Thymus (tissue), 11 donors: ENCODE measurements at regions not wholly inside any gene's neighbourhood (a gene's known extent, or its start where the extent isn't known, plus 50 kb on each side); places are given as distances from the start of the nearest gene placed in this dataset.
A peak's percentile ranks its signal among the peaks of the same experiment; 100 is the strongest.

Experiments
- DNase-seq, 9 donors: peaks; one replicate each; pipeline ENCODE4 v3.0.0-alpha.2; 2013; ENCODE audit warnings: low spot score in 9 of 9, low read depth in 6 of 9, missing footprints in 1 of 9
- H3K27ac ChIP-seq, 2 donors: one replicate each; pipeline ENCODE4 v1.5.1; 2013; ENCODE audit warnings: control low read depth in 1 of 2, low read depth in 1 of 2, low read length in 1 of 2, mild to moderate bottlenecking in 1 of 2, moderate library complexity in 1 of 2
- H3K27me3 ChIP-seq, 2 donors: one replicate each; pipeline ENCODE4 v1.5.1; 2013; ENCODE audit warnings: low read length in 1 of 2; ENCODE audit not compliant: control insufficient read depth in 2 of 2, insufficient read depth in 1 of 2
- H3K36me3 ChIP-seq, 2 donors: one replicate each; pipeline ENCODE4 v1.5.1; 2013; ENCODE audit warnings: low read length in 1 of 2, mild to moderate bottlenecking in 1 of 2, moderate library complexity in 1 of 2; ENCODE audit not compliant: control insufficient read depth in 2 of 2, insufficient read depth in 2 of 2
- H3K4me1 ChIP-seq, 2 donors: one replicate each; pipeline ENCODE4 v1.5.1; 2013; ENCODE audit warnings: low read length in 2 of 2; ENCODE audit not compliant: control insufficient read depth in 2 of 2, insufficient read depth in 2 of 2
- H3K4me3 ChIP-seq, 2 donors: one replicate each; pipeline ENCODE4 v1.5.1; 2013; ENCODE audit warnings: low read length in 2 of 2, control low read depth in 1 of 2, mild to moderate bottlenecking in 1 of 2
- H3K9me3 ChIP-seq, 2 donors: one replicate each; pipeline ENCODE4 v1.5.1; 2013; ENCODE audit warnings: low read length in 1 of 2, mild to moderate bottlenecking in 1 of 2; ENCODE audit not compliant: control insufficient read depth in 2 of 2, insufficient read depth in 1 of 2
- WGBS: extraction: QIAGEN DNeasy Blood & Tissue Kit; methylation state at CpG from one replicate; pipeline ENCODE4 v1.1.7; 2013; 5-methylcytosine and 5-hydroxymethylcytosine counted together
- donor health status: healthy.

DNA sequence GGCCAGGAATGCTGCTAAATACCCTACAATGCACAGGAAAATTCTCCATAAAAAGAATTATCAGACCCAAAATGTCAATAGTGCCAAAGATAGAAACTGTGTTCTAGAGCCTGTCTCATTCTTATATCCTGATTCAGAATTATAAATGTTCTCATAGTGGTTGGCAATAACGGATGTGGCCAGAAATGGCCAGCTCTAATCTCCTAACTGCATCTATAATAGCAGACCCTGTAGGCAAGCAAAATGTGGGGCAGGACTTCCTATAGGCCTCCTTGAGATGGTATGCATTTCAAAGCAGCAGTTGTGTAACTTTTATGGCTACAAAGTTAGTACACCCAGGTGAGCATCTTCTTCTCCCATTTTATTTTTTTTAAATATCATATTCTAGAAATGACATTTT, 95.9 kb upstream of the SGIP1 start:
- no peaks in the 10 kb centered on the region for H3K4me1 ChIP-seq
- WGBS, result 89% methylated on average over 1 of the region's 1 CpG
- H3K27ac ChIP-seq, result no peak overlapping the region
- no peak for DNase-seq
- H3K9me3 ChIP-seq, result no peaks in the 10 kb centered on the region
- no peak overlapping the region for H3K4me3 ChIP-seq
- H3K36me3 ChIP-seq, result no peaks in the 10 kb centered on the region
- H3K27me3 ChIP-seq, result no peaks in the 10 kb centered on the region

DNA sequence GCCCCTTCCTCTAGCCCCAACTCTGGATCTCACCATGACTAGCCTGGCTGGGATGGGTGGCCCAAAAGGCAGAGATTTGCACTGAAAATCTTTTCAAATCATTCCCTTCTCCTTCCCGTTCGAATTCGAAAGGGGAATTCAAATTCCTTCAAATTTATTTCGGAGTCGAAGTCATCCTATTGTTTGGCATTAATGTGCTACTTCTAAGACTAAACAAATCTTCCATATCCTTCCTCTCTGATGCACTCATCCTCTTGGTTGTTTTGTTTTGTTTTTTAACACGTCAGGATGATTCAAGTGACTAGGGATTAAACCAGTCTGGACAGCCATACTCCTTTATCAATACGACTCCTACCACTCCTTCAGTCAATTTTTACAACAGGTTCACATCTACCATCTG, 95.5 kb upstream of the SGIP1 start:
- H3K9me3 ChIP-seq, result no peaks in the 10 kb centered on the region
- no peaks in the 10 kb centered on the region for H3K36me3 ChIP-seq
- no peak overlapping the region for H3K4me3 ChIP-seq
- H3K27me3 ChIP-seq, result no peaks in the 10 kb centered on the region
- no peaks in the 10 kb centered on the region for H3K4me1 ChIP-seq
- DNase-seq, result no peak
- WGBS, result 93% methylated on average over 7 of the region's 7 CpGs
- peak overlapping the region in 1 of 2 donors; percentile 38 for H3K27ac ChIP-seq

DNA sequence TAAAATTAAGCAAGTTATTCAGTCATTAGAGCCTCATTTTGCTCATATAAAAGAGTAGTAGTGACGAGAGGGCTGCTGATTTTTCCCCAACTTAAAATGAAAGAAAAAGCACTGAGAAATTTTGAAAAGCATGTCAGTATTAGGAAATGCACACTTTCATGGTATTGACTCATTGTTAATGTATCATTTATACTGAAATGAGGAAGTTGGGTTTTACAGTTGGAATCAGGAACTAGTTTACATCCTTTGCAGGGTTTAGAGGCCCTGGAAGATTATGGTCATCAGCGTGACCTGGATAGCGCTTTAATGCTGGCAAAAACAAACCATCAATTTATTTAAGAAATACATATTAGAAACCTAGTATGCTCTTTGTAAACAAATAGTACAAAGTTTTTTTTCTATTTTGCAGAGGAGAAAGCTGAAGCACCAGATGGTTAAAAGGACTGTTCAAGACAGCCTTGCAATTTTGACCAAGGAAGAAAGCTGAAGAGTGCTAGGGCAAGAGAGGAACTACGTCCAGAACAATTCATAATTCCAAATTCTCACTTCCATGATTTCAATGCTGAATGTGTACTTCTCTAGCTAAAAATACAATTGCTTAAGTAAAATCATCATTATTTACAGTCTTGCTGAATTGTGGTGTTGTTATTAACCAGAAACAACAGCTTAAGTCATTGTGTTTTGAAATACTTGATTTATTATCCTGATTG, 94.8 kb upstream of the SGIP1 start:
- peak overlapping the region in 1 of 2 donors; percentile 38 for H3K27ac ChIP-seq
- no peak for DNase-seq
- no peaks in the 10 kb centered on the region for H3K9me3 ChIP-seq
- H3K36me3 ChIP-seq, result no peaks in the 10 kb centered on the region
- no peaks in the 10 kb centered on the region for H3K27me3 ChIP-seq
- no peak overlapping the region for H3K4me3 ChIP-seq
- no peaks in the 10 kb centered on the region for H3K4me1 ChIP-seq
- 38% methylated on average over 4 of the region's 4 CpGs for WGBS

DNA sequence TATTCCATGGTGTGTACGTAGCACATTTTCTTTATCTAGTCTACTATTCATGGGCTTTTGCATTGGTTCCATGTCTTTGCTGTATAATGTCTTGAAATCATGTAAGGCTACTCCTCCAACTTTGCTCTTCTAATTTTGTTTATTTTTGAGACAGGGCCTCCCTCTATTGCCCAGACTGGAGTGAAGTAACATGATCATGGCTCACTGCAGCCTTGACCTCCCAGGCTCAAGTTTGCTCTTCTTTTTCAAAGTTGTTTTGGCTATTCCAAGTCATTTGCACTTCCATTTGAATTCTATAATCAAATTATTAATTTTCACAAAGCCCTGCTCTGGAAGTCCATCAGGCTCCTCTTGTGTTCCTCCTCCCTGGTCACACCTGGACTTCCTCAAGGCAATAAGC, 90.2 kb upstream of the SGIP1 start:
- Histone ChIP-seq H3K4me1 (peaks cover 9 to 15% of the 10 kb centered on the region in 2 donors), H3K27me3 (no peaks in the 10 kb centered on the region), H3K36me3 (no peaks in the 10 kb centered on the region), H3K4me3 (no peak overlapping the region), H3K27ac (no peak overlapping the region), H3K9me3 (no peaks in the 10 kb centered on the region)
- DNase-seq, result no peak
- 100% methylated on average over 1 of the region's 1 CpG for WGBS

- Histone ChIP-seq H3K27ac (peak overlapping the region in 1 of 2 donors; percentile 18), H3K36me3 (no peaks in the 10 kb centered on the region), H3K4me3 (no peak overlapping the region), H3K4me1 (peaks cover 9 to 15% of the 10 kb centered on the region in 2 donors), H3K27me3 (no peaks in the 10 kb centered on the region), H3K9me3 (no peaks in the 10 kb centered on the region)
- WGBS, result 76% methylated on average over 3 of the region's 3 CpGs
- DNase-seq, result peak in 2 of 9 donors; percentile 10 to 15
Observed at GRCh38 chr1:66444438-66445265, 89.3 kb upstream of the SGIP1 start.

DNA sequence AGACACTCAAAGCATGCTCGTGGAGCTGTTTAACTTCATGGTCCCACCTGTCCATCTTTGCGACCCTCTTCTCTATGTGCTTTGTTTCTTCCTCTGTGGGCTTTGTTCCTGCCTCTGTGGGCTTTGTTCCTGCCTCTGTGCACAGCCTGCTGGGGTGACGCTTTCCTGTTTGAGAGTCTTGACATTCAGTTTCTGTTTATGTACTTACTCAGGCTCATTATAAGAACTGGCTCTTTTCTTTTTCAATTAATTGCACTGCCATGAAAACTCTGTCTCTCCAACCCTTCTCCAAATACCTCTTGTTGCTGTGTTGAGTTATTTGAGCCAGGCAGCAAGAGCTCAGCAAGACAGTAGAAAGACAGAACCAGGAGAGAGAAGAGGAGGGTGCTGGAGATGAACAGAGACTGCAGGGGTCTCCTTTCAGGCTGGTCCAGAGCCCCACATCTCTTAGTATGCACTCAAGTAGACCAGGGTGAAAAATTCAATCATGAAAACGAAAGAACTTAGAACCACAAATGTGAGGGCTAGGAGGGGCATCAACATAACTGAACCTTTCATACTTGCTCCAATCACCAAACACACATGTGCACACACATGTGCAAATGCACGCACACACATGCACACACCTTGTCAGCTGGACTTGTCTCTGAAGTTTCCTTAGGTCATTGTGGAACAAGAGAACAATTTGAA, 88.3 kb upstream of the SGIP1 start:
- Histone ChIP-seq H3K4me1 (peaks cover 9 to 15% of the 10 kb centered on the region in 2 donors), H3K36me3 (no peaks in the 10 kb centered on the region), H3K4me3 (no peak overlapping the region), H3K27ac (peak overlapping the region; percentile 92 to 97), H3K9me3 (no peaks in the 10 kb centered on the region), H3K27me3 (no peaks in the 10 kb centered on the region)
- peak; percentile 55 to 90 (median 65) for DNase-seq
- WGBS, result 28% methylated on average over 5 of the region's 5 CpGs

- H3K4me3 ChIP-seq, result no peak overlapping the region
- no peaks in the 10 kb centered on the region for H3K36me3 ChIP-seq
- H3K27me3 ChIP-seq, result no peaks in the 10 kb centered on the region
- peak overlapping the region; percentile 37 to 92 for H3K27ac ChIP-seq
- H3K4me1 ChIP-seq, result peaks cover 9 to 15% of the 10 kb centered on the region in 2 donors
- no peaks in the 10 kb centered on the region for H3K9me3 ChIP-seq
- peak; percentile 44 to 90 (median 79) for DNase-seq
- WGBS, result 26% methylated on average over 8 of the region's 8 CpGs
Observed at GRCh38 chr1:66446261-66447001, 87.5 kb upstream of the SGIP1 start.

- H3K9me3 ChIP-seq, result no peaks in the 10 kb centered on the region
- DNase-seq, result no peak
- H3K27ac ChIP-seq, result no peak overlapping the region
- H3K4me3 ChIP-seq, result no peak overlapping the region
- H3K36me3 ChIP-seq, result no peaks in the 10 kb centered on the region
- H3K4me1 ChIP-seq, result peaks cover 9 to 12% of the 10 kb centered on the region in 2 donors
- WGBS, result 93% methylated on average over 3 of the region's 3 CpGs
- H3K27me3 ChIP-seq, result no peaks in the 10 kb centered on the region
Observed at GRCh38 chr1:66450043-66450514, 83.9 kb upstream of the SGIP1 start.
